Retinal pigment epithelial cell (primary cell): ENCODE measurements at regions not wholly inside any gene's neighbourhood (a gene's known extent, or its start where the extent isn't known, plus 50 kb on each side); places are given as distances from the start of the nearest gene placed in this dataset.

ENCODE experiments used
- DNase-seq: peaks from one replicate; pipeline ENCODE4 v3.0.0-alpha.2; 2010; ENCODE audit warnings: low read depth
- H3K4me3 ChIP-seq: 2 replicates; pipeline ENCODE4 v1.5.1; 2011; ENCODE audit warnings: mild to moderate bottlenecking, low read length, control low read depth, moderate library complexity
- TF ChIP-seq, protein P1 (sequence below): conservative IDR thresholded peaks from 2 replicates; pipeline ENCODE4 v1.5.1; 2011; ENCODE audit warnings: low read depth, low read length, control low read depth, inconsistent platforms

DNA sequence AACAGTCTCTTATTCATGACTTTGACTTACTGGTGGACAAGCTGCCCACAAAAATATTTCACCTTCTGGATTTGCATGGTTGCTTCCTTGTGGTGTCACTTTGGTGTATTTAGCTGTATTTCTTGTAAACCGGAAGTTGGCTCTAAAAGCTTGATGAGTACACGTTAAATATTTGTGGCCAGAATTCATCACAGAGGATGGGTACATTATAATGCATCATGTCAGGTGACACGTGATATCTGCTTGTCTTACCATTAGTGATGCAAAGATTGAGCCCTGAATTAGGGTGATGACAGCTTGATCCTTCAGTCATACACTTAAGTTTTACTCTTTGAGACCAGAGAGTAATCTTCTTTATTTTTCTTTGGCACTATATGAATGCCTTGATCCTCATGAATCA is 188.3 kb upstream of the RPS6KA3 start:
- TF ChIP-seq, protein P1, sequence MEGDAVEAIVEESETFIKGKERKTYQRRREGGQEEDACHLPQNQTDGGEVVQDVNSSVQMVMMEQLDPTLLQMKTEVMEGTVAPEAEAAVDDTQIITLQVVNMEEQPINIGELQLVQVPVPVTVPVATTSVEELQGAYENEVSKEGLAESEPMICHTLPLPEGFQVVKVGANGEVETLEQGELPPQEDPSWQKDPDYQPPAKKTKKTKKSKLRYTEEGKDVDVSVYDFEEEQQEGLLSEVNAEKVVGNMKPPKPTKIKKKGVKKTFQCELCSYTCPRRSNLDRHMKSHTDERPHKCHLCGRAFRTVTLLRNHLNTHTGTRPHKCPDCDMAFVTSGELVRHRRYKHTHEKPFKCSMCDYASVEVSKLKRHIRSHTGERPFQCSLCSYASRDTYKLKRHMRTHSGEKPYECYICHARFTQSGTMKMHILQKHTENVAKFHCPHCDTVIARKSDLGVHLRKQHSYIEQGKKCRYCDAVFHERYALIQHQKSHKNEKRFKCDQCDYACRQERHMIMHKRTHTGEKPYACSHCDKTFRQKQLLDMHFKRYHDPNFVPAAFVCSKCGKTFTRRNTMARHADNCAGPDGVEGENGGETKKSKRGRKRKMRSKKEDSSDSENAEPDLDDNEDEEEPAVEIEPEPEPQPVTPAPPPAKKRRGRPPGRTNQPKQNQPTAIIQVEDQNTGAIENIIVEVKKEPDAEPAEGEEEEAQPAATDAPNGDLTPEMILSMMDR = no peak
- no peak overlapping the region for H3K4me3 ChIP-seq
- no peak for DNase-seq

DNA sequence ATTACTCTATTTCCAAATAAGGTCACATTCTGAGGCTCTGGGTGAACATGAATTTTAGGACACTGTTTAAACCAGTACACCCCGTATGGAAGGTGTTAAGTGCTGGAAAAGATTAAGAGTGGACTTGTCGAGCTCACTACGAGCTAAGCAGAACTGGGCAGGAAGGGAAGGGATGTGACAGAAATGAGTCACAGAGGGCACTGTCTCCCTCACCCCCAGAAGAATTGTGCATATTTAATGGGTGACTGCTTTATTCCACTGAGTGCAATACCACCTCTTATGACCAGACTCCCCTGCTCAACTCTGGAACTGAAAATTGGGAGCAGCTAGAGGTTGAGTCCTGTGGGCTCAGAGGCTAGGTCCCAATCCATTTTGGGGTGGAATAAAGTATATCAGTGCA is 187.4 kb upstream of the RPS6KA3 start:
- TF ChIP-seq, protein P1 = no peak
- no peak overlapping the region for H3K4me3 ChIP-seq
- DNase-seq = no peak

DNA sequence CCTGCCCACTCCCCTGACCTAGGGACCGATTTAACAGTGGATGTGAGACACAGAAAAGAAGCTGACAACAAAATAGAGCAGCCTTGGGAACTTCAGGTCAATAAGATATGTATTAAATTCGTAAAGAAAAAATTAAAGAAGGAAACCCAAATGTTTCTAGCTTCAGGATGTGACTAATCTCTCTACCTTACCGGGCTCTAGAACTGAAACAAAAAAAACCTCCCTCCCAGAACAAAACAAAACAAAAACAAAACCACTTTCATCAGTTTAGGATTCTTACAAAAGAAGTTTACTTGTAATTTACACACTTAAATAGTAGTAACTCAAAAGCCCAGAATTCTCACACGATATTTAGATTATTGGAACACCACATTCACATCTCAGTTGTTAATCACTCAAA is 185.8 kb upstream of the RPS6KA3 start:
- H3K4me3 ChIP-seq = no peak overlapping the region
- TF ChIP-seq, protein P1 = no peak
- no peak for DNase-seq

- H3K4me3 ChIP-seq = no peak overlapping the region
- no peak for DNase-seq
- TF ChIP-seq, protein P1 = no peak
Observed at GRCh38 chrX:20451929-20452328, 185.2 kb upstream of the RPS6KA3 start.

- TF ChIP-seq, protein P1 = no peak
- DNase-seq = no peak
- H3K4me3 ChIP-seq = no peak overlapping the region
Observed at GRCh38 chrX:20445109-20445508, 178.4 kb upstream of the RPS6KA3 start.

DNA sequence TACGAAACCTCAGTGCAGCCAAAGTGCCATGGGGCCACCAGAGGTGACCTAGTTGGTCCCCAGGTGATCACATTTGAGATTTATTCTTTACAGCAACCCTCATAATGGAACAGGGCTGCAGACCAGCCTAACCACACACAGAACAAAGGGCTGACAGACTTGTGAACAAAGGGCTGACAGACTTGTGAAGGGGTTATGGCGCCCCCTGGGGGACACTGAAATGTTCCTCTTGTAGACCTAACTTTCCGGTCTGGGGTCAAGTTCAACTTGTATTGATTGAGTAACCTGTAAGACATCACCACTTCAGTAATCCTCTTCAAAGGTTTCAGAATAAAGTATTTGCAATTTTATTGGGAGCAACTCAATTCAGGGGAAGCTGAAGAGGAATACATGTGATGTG is 175.9 kb upstream of the RPS6KA3 start:
- H3K4me3 ChIP-seq = no peak overlapping the region
- peak; percentile 46 for DNase-seq
- TF ChIP-seq, protein P1 = peak; percentile 58

GRCh38 chrX:20441123-20441522 is 174.4 kb upstream of the RPS6KA3 start:
- no peak overlapping the region for H3K4me3 ChIP-seq
- no peak for DNase-seq
- TF ChIP-seq, protein P1 = no peak
